Aorta (tissue), 5 donors: ENCODE measurements at regions not wholly inside any gene's neighbourhood (a gene's known extent, or its start where the extent isn't known, plus 50 kb on each side); places are given as distances from the start of the nearest gene placed in this dataset.
A peak's percentile ranks its signal among the peaks of the same experiment; 100 is the strongest.

Experiments used
- ATAC-seq: fragments of 200-7000 bp; cut with Tn5 transposase; one replicate; pipeline ENCODE4 v1.9.1; 2022; ENCODE audit warnings: moderate library complexity; ENCODE audit not compliant: low FRiP score
- DNase-seq, 2 donors: peaks; one replicate each; pipeline ENCODE4 v3.0.0-alpha.2; 2020
- H3K27ac ChIP-seq, 2 donors: one replicate each; pipeline ENCODE4 v1.5.1; 2013; ENCODE audit warnings: low read length in 2 of 2, mild to moderate bottlenecking in 2 of 2, moderate library complexity in 2 of 2, control low read depth in 1 of 2, inconsistent platforms in 1 of 2, low read depth in 1 of 2
- H3K27me3 ChIP-seq, 2 donors: one replicate each; pipeline ENCODE4 v1.6.1; 2013; ENCODE audit warnings: control low read depth in 1 of 2, low read length in 1 of 2, mild to moderate bottlenecking in 1 of 2, moderate library complexity in 1 of 2; ENCODE audit not compliant: insufficient read depth in 2 of 2, control insufficient read depth in 1 of 2
- H3K36me3 ChIP-seq, 2 donors: one replicate each; pipeline ENCODE4 v1.6.1; 2013; ENCODE audit warnings: control low read depth in 1 of 2, low read length in 1 of 2, mild to moderate bottlenecking in 1 of 2; ENCODE audit not compliant: insufficient read depth in 2 of 2, control insufficient read depth in 1 of 2
- H3K4me1 ChIP-seq, 2 donors: one replicate each; pipeline ENCODE4 v1.6.1; 2013; ENCODE audit warnings: low read length in 2 of 2, control low read depth in 1 of 2, mild to moderate bottlenecking in 1 of 2, moderate library complexity in 1 of 2; ENCODE audit not compliant: insufficient read depth in 2 of 2, control insufficient read depth in 1 of 2
- H3K4me3 ChIP-seq, 2 donors: one replicate each; pipeline ENCODE4 v1.5.1; 2013; ENCODE audit warnings: low read length in 2 of 2, control low read depth in 1 of 2, mild to moderate bottlenecking in 1 of 2
- H3K9me3 ChIP-seq: one replicate; pipeline ENCODE4 v1.6.1; 2013; ENCODE audit warnings: mild to moderate bottlenecking, low read length; ENCODE audit not compliant: control insufficient read depth
- WGBS, 2 donors: extraction: QIAGEN DNeasy Blood & Tissue Kit; methylation state at CpG; one replicate each; pipeline ENCODE4 v1.1.7; 2013; 5-methylcytosine and 5-hydroxymethylcytosine counted together
- intact Hi-C, 2 donors: fragments of 100-400 bp; cut with DNase I; formaldehyde crosslinking; loops; one replicate each; pipeline versions ENCODE4 v1.14.2 to v1.15.0; 2022
- donor health status: healthy with polysubstance abuse.
- donor health status: Bipolar disorder and iron deficiency.
- donor health status: DM: no; HTN: no; CAD: no.
- donor health status: DM: no; HTN: no; CAD: no.
- donor health status: DM: yes; HTN: yes; CAD: no.

DNA sequence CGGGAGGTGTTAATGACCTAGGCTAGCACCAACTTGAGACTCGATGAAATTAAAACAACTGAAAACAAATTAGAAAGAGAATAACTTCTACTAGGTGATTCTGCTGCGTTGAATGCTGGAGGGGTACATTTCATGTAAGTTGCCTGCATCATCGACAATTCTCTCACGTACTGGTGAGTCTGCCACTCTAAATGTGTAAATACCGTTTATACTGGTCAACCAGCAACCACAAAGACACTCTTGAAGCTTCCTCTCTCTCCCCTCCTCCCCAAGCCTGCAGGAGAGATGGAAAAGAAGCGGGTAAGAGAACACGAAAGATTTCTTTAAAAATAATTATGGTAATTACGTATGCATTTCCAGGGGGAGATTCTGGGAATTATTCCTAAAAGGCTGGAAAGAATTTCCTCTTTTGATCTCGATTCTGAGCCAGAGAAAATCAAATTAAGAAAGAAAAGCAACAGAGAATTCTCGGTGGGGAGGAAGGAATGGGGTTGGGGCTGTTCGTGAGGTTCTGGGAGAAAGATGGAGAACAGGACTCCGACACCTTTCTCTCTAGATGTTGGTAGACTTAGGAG lies 68.6 kb upstream of the MRTFB start:
- peak overlapping the region in 1 of 2 donors; percentile 24 for H3K4me3 ChIP-seq
- intact Hi-C loops = no loop called here
- no peaks in the 10 kb centered on the region for H3K9me3 ChIP-seq
- DNase-seq (no peak), ATAC-seq (no peak)
- 15 to 22% methylated on average over 13 of the region's 13 CpGs for WGBS, 2 donors
- no peaks in the 10 kb centered on the region for H3K36me3 ChIP-seq
- no peak overlapping the region for H3K27ac ChIP-seq
- H3K27me3 ChIP-seq = no peaks in the 10 kb centered on the region
- H3K4me1 ChIP-seq = no peaks in the 10 kb centered on the region

DNA sequence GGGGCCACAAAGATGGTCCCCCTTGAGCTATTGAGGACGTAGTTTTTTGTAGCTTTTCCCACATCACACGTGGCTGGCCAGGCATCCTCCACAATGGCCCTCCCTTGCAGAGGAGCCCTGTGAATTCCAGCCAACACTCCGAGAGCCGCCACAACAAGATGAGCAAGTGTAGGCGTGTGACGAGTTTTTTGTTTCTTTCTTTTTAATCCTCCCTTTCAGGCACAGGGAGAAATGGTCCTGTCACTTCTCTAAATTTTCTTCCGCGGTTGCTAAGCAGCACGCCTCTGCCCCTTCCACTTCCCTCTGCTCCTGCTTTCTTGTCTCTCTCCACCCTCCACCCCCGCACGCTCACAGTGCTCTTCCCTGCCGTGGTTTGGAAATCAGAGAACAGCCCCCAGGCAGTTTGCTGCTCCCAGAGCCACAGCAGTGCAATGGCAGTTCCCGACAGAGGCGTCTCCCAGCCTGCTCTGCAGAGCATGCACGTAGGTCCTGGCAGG lies 68.0 kb upstream of the MRTFB start:
- WGBS, 2 donors = 2% methylated on average over 15 of the region's 15 CpGs
- peak; percentile 83 to 87 for DNase-seq
- no peaks in the 10 kb centered on the region for H3K4me1 ChIP-seq
- ATAC-seq = peak; percentile 77
- H3K27ac ChIP-seq = no peak overlapping the region
- no peaks in the 10 kb centered on the region for H3K27me3 ChIP-seq
- H3K9me3 ChIP-seq = no peaks in the 10 kb centered on the region
- peak overlapping the region in 1 of 2 donors; percentile 24 for H3K4me3 ChIP-seq
- no peaks in the 10 kb centered on the region for H3K36me3 ChIP-seq
- intact Hi-C loops = no loop called here

DNA sequence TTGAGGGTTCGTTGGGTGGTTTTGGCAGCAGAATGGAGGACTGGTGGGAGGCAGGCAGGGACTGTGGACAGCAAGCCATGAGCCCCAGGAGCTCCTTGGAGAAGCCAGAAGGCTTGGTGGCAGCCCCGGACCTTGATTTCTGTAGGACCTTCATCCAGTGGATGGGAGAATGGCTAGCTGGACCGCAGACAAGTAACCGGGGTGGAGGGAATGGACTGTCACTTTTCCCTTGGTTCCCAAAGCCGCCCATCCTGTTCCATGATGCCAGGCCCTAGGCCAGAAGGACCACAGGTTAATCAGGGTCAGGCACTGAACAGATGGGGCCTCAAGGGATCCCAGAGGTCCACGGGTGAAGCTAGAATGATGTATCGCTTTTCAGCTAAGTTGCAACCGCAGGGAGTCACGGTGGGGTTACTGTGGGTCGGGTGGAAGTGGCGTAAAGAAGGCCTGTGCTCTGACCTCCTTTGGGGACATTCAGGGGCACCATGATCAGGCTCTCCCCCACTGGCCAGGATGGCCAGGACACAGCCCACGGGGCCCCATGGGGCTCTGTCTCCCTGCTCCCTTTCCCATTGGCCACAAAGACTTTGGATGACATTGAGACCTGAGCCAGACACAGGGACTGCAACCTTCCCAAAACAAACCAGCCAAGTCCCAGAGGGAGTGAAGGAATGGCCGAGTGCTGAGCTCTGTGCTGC lies 66.9 kb upstream of the MRTFB start:
- ATAC-seq (peak; percentile 71), DNase-seq (no peak)

DNA sequence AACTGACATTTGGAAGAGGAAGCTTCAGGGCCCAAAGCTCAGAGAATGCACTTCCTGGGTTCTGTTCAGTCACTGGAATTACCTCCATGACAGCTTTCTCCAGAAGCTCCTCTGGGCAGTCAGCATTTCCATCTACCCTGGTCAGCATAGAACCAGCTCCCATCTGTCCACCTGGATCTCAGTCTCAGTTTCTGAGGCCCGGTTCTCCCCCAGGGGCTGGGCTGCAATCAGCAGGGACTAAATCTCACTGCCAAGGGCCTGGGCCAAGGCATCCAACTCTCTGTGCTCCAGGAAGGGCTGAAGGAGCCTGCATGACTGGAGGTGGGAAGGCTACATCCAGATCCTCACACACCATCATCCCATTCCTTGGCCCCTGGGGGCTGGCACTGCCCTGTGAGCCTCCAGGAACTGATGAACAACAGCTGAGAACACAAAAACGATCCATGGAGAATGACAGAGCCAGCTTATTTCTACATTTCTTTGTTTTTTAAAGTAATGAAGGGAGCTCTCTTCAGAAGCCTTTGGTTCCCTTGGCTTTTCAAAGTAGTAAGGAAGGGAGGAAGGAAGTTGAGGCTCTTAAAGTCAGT lies 66.3 kb upstream of the MRTFB start:
- ATAC-seq (peak; percentile 45), DNase-seq (no peak)
- H3K4me1 ChIP-seq = no peaks in the 10 kb centered on the region
- intact Hi-C loops = no loop called here
- H3K27me3 ChIP-seq = no peaks in the 10 kb centered on the region
- H3K4me3 ChIP-seq = no peak overlapping the region
- peak overlapping the region; percentile 51 to 56 for H3K27ac ChIP-seq
- no peaks in the 10 kb centered on the region for H3K9me3 ChIP-seq
- no peaks in the 10 kb centered on the region for H3K36me3 ChIP-seq
- 3 to 7% methylated on average over 2 of the region's 2 CpGs for WGBS, 2 donors

More for the DNA sequence above, 66.9 kb upstream of the MRTFB start:
- 34 to 36% methylated on average over 13 of the region's 13 CpGs for WGBS, 2 donors
- intact Hi-C loops = no loop called here
- no peaks in the 10 kb centered on the region for H3K9me3 ChIP-seq
- H3K27ac ChIP-seq = peak overlapping the region; percentile 51 to 56
- no peaks in the 10 kb centered on the region for H3K4me1 ChIP-seq
- H3K27me3 ChIP-seq = no peaks in the 10 kb centered on the region
- H3K36me3 ChIP-seq = no peaks in the 10 kb centered on the region
- no peak overlapping the region for H3K4me3 ChIP-seq

DNA sequence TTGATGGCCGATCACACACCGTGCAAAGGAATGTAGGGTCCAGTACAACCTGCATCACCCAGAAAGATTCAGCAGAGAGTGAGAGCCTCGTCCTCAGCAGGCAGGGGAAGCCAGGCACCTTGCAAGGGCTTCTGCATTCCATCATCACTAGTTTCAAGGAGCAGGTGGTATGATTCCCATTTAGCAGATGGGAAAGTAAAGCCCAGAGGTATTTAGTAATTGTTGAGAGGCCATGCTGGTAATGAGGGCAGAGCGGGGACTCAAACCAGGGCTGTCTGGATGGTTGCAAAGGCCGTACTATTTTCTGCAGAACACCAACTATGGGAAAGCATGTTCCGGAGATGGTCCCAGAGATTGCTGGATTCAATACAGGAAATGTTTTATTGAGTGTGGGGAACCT lies 65.8 kb upstream of the MRTFB start:
- H3K27me3 ChIP-seq = no peaks in the 10 kb centered on the region
- H3K4me1 ChIP-seq = no peaks in the 10 kb centered on the region
- no peak overlapping the region for H3K4me3 ChIP-seq
- H3K27ac ChIP-seq = peak overlapping the region; percentile 51 to 53
- no peaks in the 10 kb centered on the region for H3K36me3 ChIP-seq
- DNase-seq = no peak
- no peak for ATAC-seq
- H3K9me3 ChIP-seq = no peaks in the 10 kb centered on the region
- WGBS, 2 donors = 60 to 67% methylated on average over 6 of the region's 6 CpGs
- intact Hi-C loops = no loop called here

DNA sequence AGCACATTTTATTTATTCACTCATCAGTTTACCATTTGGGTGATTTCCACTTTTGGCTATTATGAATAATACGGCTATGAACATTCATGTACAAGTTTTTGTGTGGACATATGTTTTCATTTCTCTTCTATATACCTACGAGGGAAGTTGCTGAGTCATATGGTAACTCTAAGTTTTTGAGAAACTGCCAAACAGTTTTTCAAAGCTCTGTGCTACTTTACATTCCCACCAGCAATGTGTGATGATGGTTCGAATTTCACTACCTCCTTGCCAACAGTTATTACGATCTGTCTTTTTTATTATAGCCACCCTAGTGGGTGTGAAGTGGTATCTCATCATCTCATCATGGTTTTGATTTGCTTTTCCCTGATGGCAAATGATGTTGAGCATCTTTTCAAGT lies 63.7 kb upstream of the MRTFB start:
- intact Hi-C loops = no loop called here
- Histone ChIP-seq H3K27ac (no peak overlapping the region), H3K4me3 (no peak overlapping the region), H3K4me1 (no peaks in the 10 kb centered on the region), H3K36me3 (no peaks in the 10 kb centered on the region), H3K9me3 (no peaks in the 10 kb centered on the region), H3K27me3 (no peaks in the 10 kb centered on the region)
- DNase-seq = no peak
- ATAC-seq = no peak
- 40 to 53% methylated on average over 4 of the region's 4 CpGs for WGBS, 2 donors

DNA sequence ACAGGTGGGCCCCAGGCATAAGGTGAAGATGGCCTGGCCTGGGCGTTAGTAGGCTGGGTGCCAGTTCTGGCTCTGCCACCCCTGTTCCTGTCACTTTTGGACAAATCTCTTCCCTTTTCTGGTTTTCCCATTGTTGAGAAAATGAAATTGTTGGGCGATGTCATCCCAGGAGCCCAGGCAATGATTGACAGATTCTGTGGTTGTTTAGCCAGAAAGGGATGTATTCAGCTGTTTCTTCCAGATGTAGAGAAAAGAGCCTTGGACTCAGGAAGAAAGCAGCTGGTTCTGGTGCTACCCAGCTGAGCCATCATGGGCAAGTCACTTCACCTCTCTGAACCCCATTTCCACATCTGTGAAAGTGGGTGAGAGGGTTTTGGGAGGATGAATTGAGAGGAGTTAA lies 60.1 kb upstream of the MRTFB start:
- 73 to 84% methylated on average over 2 of the region's 2 CpGs for WGBS, 2 donors
- Histone ChIP-seq H3K9me3 (no peaks in the 10 kb centered on the region), H3K4me1 (peaks cover 0 to 2% of the 10 kb centered on the region in 2 donors), H3K27me3 (no peaks in the 10 kb centered on the region), H3K4me3 (no peak overlapping the region), H3K27ac (no peak overlapping the region), H3K36me3 (no peaks in the 10 kb centered on the region)
- intact Hi-C loops = no loop called here
- DNase-seq (no peak), ATAC-seq (no peak)

DNA sequence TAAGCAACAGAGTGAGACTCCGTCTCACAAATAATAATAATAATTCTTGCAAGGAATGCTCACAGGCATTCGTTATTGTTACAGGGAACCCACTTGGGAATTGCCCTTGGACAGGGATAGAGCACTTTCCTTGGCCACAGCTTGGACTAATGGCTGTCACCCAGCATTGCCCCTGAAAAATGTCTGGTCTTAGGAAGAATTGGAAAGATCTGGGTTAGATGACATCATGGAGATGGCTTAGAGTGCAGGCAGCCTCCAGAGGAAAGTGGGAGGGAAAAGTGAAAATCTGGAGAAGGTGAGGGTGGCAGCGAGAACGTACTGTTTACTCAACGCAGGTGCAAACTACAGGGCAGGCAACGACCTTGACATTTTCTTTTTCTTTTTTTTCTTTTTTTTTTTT lies 59.3 kb upstream of the MRTFB start:
- ATAC-seq (peak; percentile 46), DNase-seq (peak in 1 of 2 donors; percentile 56)
- Histone ChIP-seq H3K36me3 (no peaks in the 10 kb centered on the region), H3K4me1 (peaks cover 0 to 2% of the 10 kb centered on the region in 2 donors), H3K27ac (peak overlapping the region in 1 of 2 donors; percentile 11), H3K4me3 (no peak overlapping the region), H3K9me3 (no peaks in the 10 kb centered on the region), H3K27me3 (no peaks in the 10 kb centered on the region)
- intact Hi-C loops = no loop called here
- WGBS, 2 donors = 5% methylated on average over 6 of the region's 6 CpGs

DNA sequence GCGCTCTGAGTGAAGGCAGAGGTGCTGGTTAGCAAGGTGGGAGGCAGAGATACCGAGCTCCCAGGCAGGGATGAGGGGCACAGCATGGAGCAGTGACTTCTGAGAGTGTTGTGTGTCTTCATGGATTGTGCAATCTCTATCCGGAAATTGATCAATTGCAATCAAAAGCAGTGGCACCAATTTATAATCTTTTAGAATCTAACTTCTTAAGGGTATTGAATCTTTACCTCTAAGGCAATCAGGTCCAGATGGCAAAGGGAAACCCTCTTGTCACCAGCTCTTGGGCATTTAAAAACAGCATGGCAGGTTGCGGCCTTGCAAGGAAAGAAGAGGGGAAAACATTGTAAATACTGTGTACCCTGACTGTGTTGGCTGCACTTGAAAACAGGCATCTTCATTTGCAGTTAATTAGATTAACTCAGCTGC lies 58.0 kb upstream of the MRTFB start:
- H3K36me3 ChIP-seq = no peaks in the 10 kb centered on the region
- DNase-seq (no peak), ATAC-seq (no peak)
- 76 to 82% methylated on average over 4 of the region's 4 CpGs for WGBS, 2 donors
- no peak overlapping the region for H3K4me3 ChIP-seq
- no peaks in the 10 kb centered on the region for H3K9me3 ChIP-seq
- H3K4me1 ChIP-seq = peaks cover 2 to 4% of the 10 kb centered on the region in 2 donors
- H3K27ac ChIP-seq = peak overlapping the region; percentile 20 to 63
- intact Hi-C loops = no loop called here
- H3K27me3 ChIP-seq = no peaks in the 10 kb centered on the region
